GM23338 (cell line): ENCODE measurements at regions not wholly inside any gene's neighbourhood (a gene's known extent, or its start where the extent isn't known, plus 50 kb on each side); places are given as distances from the start of the nearest gene placed in this dataset.

Source experiments
- CREB1 ChIP-seq: fragments of 250-450 bp; sonication (Bioruptor Pico); IDR thresholded peaks from 2 replicates; pipeline ENCODE4 v1.5.0; 2020; ENCODE audit warnings: low read depth, mild to moderate bottlenecking, moderate library complexity
- EZH2 ChIP-seq: fragments of 200-600 bp; sonication (generic); IDR thresholded peaks from one replicate; pipeline ENCODE4 v1.8.0; 2017; ENCODE audit warnings: antibody characterized with exemption, mild to moderate bottlenecking, low read depth; ENCODE audit not compliant: unreplicated experiment
- EZH2phosphoT487 ChIP-seq: fragments of 200-600 bp; sonication (generic); IDR thresholded peaks from one replicate; pipeline ENCODE4 v1.8.1; 2018; ENCODE audit warnings: antibody characterized with exemption; ENCODE audit not compliant: unreplicated experiment
- JUNB ChIP-seq: IDR thresholded peaks from one replicate; pipeline ENCODE4 v1.6.1; 2016; ENCODE audit warnings: antibody characterized with exemption; ENCODE audit not compliant: unreplicated experiment
- POLR2AphosphoS5 ChIP-seq: IDR thresholded peaks from 2 replicates; pipeline ENCODE4 v1.6.1; 2016; ENCODE audit warnings: antibody characterized with exemption, low read depth
- REST ChIP-seq: IDR thresholded peaks from one replicate; pipeline ENCODE4 v1.6.1; 2018; ENCODE audit warnings: antibody characterized with exemption; ENCODE audit not compliant: unreplicated experiment
- STAT1 ChIP-seq: IDR thresholded peaks from one replicate; pipeline ENCODE4 v1.6.1; 2016; ENCODE audit warnings: antibody characterized with exemption; ENCODE audit not compliant: unreplicated experiment
- ZNF114 ChIP-seq: fragments of 250-450 bp; sonication (Bioruptor Pico); IDR thresholded peaks from 2 replicates; pipeline ENCODE4 v1.5.0; 2020; ENCODE audit warnings: mild to moderate bottlenecking, moderate library complexity
- TF ChIP-seq, protein P1 (sequence below), 2 experiments: fragments of 200-600 bp in 1 of 2; sonication (generic) in 1 of 2; conservative IDR thresholded peaks; 2 replicates each; pipeline versions ENCODE4 v1.5.1 to v1.6.1; 2016 to 2017; ENCODE audit warnings: antibody characterized with exemption in 2 of 2, low read depth in 2 of 2, mild to moderate bottlenecking in 2 of 2, moderate library complexity in 1 of 2
- TF ChIP-seq, protein P2 (sequence below): IDR thresholded peaks from 2 replicates; pipeline ENCODE4 v1.6.1; 2016; ENCODE audit warnings: antibody characterized with exemption
- TF ChIP-seq, protein P3 (sequence below): fragments of 250-450 bp; sonication (Bioruptor Pico); IDR thresholded peaks from 2 replicates; pipeline ENCODE4 v1.5.0; 2020; ENCODE audit warnings: mild to moderate bottlenecking, moderate library complexity

GRCh38 chr4:163913571-163913970 is 419.1 kb downstream of the TMA16 start:
- TF ChIP-seq ZNF114 (no peak), EZH2 (no peak), REST (no peak), POLR2AphosphoS5 (no peak), STAT1 (no peak), CREB1 (CRISPR knock-in tag) (no peak), EZH2phosphoT487 (no peak), JUNB (no peak)
- TF ChIP-seq, protein P1, sequence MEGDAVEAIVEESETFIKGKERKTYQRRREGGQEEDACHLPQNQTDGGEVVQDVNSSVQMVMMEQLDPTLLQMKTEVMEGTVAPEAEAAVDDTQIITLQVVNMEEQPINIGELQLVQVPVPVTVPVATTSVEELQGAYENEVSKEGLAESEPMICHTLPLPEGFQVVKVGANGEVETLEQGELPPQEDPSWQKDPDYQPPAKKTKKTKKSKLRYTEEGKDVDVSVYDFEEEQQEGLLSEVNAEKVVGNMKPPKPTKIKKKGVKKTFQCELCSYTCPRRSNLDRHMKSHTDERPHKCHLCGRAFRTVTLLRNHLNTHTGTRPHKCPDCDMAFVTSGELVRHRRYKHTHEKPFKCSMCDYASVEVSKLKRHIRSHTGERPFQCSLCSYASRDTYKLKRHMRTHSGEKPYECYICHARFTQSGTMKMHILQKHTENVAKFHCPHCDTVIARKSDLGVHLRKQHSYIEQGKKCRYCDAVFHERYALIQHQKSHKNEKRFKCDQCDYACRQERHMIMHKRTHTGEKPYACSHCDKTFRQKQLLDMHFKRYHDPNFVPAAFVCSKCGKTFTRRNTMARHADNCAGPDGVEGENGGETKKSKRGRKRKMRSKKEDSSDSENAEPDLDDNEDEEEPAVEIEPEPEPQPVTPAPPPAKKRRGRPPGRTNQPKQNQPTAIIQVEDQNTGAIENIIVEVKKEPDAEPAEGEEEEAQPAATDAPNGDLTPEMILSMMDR (conservative IDR thresholded peaks at IDR 0.05; ENCODE audit: low read depth in 2 of 2), result no peak
- TF ChIP-seq, protein P2, sequence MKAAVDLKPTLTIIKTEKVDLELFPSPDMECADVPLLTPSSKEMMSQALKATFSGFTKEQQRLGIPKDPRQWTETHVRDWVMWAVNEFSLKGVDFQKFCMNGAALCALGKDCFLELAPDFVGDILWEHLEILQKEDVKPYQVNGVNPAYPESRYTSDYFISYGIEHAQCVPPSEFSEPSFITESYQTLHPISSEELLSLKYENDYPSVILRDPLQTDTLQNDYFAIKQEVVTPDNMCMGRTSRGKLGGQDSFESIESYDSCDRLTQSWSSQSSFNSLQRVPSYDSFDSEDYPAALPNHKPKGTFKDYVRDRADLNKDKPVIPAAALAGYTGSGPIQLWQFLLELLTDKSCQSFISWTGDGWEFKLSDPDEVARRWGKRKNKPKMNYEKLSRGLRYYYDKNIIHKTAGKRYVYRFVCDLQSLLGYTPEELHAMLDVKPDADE, result no peak
- TF ChIP-seq, protein P3, sequence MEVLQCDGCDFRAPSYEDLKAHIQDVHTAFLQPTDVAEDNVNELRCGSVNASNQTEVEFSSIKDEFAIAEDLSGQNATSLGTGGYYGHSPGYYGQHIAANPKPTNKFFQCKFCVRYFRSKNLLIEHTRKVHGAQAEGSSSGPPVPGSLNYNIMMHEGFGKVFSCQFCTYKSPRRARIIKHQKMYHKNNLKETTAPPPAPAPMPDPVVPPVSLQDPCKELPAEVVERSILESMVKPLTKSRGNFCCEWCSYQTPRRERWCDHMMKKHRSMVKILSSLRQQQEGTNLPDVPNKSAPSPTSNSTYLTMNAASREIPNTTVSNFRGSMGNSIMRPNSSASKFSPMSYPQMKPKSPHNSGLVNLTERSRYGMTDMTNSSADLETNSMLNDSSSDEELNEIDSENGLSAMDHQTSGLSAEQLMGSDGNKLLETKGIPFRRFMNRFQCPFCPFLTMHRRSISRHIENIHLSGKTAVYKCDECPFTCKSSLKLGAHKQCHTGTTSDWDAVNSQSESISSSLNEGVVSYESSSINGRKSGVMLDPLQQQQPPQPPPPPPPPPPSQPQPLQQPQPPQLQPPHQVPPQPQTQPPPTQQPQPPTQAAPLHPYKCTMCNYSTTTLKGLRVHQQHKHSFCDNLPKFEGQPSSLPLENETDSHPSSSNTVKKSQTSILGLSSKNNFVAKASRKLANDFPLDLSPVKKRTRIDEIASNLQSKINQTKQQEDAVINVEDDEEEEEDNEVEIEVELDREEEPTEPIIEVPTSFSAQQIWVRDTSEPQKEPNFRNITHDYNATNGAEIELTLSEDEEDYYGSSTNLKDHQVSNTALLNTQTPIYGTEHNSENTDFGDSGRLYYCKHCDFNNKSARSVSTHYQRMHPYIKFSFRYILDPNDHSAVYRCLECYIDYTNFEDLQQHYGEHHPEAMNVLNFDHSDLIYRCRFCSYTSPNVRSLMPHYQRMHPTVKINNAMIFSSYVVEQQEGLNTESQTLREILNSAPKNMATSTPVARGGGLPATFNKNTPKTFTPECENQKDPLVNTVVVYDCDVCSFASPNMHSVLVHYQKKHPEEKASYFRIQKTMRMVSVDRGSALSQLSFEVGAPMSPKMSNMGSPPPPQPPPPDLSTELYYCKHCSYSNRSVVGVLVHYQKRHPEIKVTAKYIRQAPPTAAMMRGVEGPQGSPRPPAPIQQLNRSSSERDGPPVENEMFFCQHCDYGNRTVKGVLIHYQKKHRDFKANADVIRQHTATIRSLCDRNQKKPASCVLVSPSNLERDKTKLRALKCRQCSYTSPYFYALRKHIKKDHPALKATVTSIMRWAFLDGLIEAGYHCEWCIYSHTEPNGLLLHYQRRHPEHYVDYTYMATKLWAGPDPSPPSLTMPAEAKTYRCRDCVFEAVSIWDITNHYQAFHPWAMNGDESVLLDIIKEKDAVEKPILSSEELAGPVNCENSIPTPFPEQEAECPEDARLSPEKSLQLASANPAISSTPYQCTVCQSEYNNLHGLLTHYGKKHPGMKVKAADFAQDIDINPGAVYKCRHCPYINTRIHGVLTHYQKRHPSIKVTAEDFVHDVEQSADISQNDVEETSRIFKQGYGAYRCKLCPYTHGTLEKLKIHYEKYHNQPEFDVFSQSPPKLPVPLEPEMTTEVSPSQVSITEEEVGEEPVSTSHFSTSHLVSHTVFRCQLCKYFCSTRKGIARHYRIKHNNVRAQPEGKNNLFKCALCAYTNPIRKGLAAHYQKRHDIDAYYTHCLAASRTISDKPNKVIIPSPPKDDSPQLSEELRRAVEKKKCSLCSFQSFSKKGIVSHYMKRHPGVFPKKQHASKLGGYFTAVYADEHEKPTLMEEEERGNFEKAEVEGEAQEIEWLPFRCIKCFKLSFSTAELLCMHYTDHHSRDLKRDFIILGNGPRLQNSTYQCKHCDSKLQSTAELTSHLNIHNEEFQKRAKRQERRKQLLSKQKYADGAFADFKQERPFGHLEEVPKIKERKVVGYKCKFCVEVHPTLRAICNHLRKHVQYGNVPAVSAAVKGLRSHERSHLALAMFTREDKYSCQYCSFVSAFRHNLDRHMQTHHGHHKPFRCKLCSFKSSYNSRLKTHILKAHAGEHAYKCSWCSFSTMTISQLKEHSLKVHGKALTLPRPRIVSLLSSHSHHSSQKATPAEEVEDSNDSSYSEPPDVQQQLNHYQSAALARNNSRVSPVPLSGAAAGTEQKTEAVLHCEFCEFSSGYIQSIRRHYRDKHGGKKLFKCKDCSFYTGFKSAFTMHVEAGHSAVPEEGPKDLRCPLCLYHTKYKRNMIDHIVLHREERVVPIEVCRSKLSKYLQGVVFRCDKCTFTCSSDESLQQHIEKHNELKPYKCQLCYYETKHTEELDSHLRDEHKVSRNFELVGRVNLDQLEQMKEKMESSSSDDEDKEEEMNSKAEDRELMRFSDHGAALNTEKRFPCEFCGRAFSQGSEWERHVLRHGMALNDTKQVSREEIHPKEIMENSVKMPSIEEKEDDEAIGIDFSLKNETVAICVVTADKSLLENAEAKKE (CRISPR knock-in tag), result no peak
